Body of pancreas (tissue), 4 donors: ENCODE measurements at regions not wholly inside any gene's neighbourhood (a gene's known extent, or its start where the extent isn't known, plus 50 kb on each side); places are given as distances from the start of the nearest gene placed in this dataset.

Experiments used
- CTCF ChIP-seq, 7 experiments: fragments of 450-650 bp in 4 of 7; fragments of 200-600 bp in 3 of 7; sonication (generic) in 3 of 7; IDR thresholded peaks; one replicate each; pipeline ENCODE4 v1.5.1; 2016 to 2019; ENCODE audit warnings: antibody characterized with exemption in 7 of 7
- POLR2A ChIP-seq, 3 donors: fragments of 450-650 bp; IDR thresholded peaks; one replicate each; pipeline ENCODE4 v1.6.1; 2016; ENCODE audit warnings: antibody characterized with exemption in 3 of 3, mild to moderate bottlenecking in 2 of 3

- TF ChIP-seq CTCF (IDR thresholded peaks at IDR 0.05) (no peak), POLR2A (IDR thresholded peaks at IDR 0.05) (no peak)
These were observed 113.6 kb downstream of the ALX1 start for GRCh38 chr12:85393606-85394005.
